ENCODE measurements at regions not wholly inside any gene's neighbourhood (a gene's known extent, or its start where the extent isn't known, plus 50 kb on each side); places are given as distances from the start of the nearest gene placed in this dataset.
"Not testable (repeated sequence)": the region's sequence is repeated elsewhere in the genome, so short reads cannot be mapped to it uniquely, and the experiment has no call there.

DNA sequence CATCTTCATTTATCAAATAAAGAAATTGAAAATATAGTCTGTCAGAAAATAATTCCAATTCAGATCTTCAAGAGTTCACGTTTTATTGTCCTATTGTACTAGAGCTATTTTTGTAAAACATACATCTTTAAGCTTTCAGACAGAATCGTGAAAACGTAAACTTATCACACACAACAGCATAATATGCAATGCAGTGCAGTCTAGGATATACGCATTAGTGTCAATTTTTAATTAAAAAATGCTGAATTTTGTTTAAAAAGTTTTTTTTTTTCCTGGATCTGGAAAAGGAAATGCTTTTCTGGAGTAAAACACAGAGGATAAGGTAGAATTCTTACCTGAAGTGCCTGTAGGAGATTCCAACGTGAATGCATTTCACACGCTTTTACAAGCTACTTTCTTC is 458.2 kb upstream of the KLF6 start:
- peak overlapping the region; percentile 87 to 88 for H3K27ac ChIP-seq
- no peaks in the 10 kb centered on the region for H3K9me3 ChIP-seq
- DNase-seq = no peak
- H3K4me1 ChIP-seq = peaks cover 0 to 60% (median 9%) of the 10 kb centered on the region in 4 donors
- no peaks in the 10 kb centered on the region for H3K27me3 ChIP-seq
- H3K4me3 ChIP-seq = peak overlapping the region; percentile 52 to 53
- TF ChIP-seq, protein P1, sequence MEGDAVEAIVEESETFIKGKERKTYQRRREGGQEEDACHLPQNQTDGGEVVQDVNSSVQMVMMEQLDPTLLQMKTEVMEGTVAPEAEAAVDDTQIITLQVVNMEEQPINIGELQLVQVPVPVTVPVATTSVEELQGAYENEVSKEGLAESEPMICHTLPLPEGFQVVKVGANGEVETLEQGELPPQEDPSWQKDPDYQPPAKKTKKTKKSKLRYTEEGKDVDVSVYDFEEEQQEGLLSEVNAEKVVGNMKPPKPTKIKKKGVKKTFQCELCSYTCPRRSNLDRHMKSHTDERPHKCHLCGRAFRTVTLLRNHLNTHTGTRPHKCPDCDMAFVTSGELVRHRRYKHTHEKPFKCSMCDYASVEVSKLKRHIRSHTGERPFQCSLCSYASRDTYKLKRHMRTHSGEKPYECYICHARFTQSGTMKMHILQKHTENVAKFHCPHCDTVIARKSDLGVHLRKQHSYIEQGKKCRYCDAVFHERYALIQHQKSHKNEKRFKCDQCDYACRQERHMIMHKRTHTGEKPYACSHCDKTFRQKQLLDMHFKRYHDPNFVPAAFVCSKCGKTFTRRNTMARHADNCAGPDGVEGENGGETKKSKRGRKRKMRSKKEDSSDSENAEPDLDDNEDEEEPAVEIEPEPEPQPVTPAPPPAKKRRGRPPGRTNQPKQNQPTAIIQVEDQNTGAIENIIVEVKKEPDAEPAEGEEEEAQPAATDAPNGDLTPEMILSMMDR (IDR thresholded peaks at IDR 0.05) = no peak
- intact Hi-C loops (cut with DNase I; ENCODE audit: low total_unique reads) = loop anchor here (5.0 to 10.0 kb wide), 3 partner anchors 188 to 461 kb away; no protein-coding TSS in a partner anchor
- peaks cover 0 to 5% (median 0%) of the 10 kb centered on the region in 3 donors for H3K36me3 ChIP-seq

GRCh38 chr10:4242561-4243035 is 457.6 kb upstream of the KLF6 start:
- TF ChIP-seq, protein P1 (IDR thresholded peaks at IDR 0.05) = no peak
- peaks cover 0 to 66% (median 9%) of the 10 kb centered on the region in 4 donors for H3K4me1 ChIP-seq
- no peaks in the 10 kb centered on the region for H3K27me3 ChIP-seq
- peak overlapping the region; percentile 52 to 53 for H3K4me3 ChIP-seq
- intact Hi-C loops (cut with DNase I; ENCODE audit: low total_unique reads) = loop anchor here (5.0 to 10.0 kb wide), 3 partner anchors 188 to 460 kb away; no protein-coding TSS in a partner anchor
- peaks cover 0 to 8% (median 0%) of the 10 kb centered on the region in 3 donors for H3K36me3 ChIP-seq
- peak overlapping the region; percentile 87 to 88 for H3K27ac ChIP-seq
- DNase-seq = no peak
- H3K9me3 ChIP-seq = no peaks in the 10 kb centered on the region

DNA sequence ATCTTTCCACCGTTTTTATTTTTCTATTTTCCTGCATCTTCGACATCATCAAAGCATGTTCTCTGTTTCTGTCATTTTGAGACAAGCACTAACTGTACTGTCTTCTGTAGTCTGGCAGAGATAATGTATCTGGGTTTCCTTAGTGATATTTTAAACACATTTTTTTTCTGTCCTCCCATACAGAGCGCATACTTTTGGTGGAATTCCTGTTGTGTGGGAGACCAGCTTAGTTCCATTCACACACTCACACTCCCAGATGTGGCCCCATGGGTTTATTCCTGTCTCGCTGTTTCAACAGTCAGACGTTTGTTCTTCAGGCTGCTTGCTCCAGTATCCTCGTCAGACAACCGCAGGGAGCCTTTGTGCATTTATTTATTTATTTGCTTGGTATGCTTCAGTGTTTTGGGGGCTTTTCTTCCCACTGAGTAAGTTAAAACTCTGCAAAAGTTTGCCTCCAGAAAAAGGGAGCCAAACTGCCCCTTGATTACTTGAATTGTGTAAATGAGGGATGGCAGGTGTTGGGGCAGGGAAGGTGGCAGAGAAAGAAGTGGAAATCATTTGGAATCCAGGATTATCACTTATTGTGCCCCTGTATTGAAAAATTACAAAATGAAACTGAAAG is 456.8 kb upstream of the KLF6 start:
- intact Hi-C loops (cut with DNase I; ENCODE audit: low total_unique reads) = loop anchor here (5.0 to 10.0 kb wide), 3 partner anchors 187 to 460 kb away; no protein-coding TSS in a partner anchor
- peaks cover 0 to 2% (median 0%) of the 10 kb centered on the region in 3 donors for H3K9me3 ChIP-seq
- peak overlapping the region; percentile 87 to 88 for H3K27ac ChIP-seq
- TF ChIP-seq, protein P1 (IDR thresholded peaks at IDR 0.05) = no peak
- no peaks in the 10 kb centered on the region for H3K27me3 ChIP-seq
- DNase-seq = no peak
- H3K4me1 ChIP-seq = peaks cover 0 to 58% (median 3%) of the 10 kb centered on the region in 4 donors
- peaks cover 0 to 16% (median 2%) of the 10 kb centered on the region in 3 donors for H3K36me3 ChIP-seq
- H3K4me3 ChIP-seq = peak overlapping the region; percentile 52 to 53

DNA sequence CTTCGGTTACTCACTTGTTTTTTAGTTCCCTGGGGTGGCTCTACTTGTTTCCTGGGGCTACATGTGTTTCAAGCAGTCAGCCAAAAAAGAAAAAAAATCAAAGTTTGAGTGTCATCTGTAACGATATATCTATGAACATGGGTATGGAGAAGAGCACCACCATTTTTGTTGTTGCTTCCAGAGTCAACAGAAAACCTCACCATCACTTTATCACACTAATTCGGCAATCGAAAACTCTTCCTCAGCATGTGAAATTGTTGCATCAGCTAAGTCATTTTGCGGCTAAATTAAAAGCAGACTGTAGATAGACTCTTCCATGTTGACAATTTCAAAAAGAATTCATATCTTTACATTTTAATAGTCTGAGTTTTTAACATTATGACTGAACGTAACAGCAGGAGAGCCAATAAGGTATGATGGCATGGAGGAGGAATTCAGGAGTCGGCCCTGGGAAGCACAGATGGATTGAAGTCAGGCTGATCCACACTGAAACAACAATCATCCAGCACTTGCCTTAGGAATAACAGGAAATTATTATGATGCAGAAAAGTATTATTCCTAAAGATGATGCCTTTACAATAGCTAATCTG is 455.7 kb upstream of the KLF6 start:
- H3K27me3 ChIP-seq = no peaks in the 10 kb centered on the region
- peaks cover 0 to 21% (median 12%) of the 10 kb centered on the region in 3 donors for H3K36me3 ChIP-seq
- no peak for DNase-seq
- peaks cover 0 to 3% (median 0%) of the 10 kb centered on the region in 3 donors for H3K9me3 ChIP-seq
- TF ChIP-seq, protein P1 (IDR thresholded peaks at IDR 0.05) = no peak
- peak overlapping the region; percentile 87 to 88 for H3K27ac ChIP-seq
- intact Hi-C loops (cut with DNase I; ENCODE audit: low total_unique reads) = loop anchor here (5.0 to 10.0 kb wide), 3 partner anchors 186 to 458 kb away; no protein-coding TSS in a partner anchor
- peaks cover 0 to 47% (median 0%) of the 10 kb centered on the region in 4 donors for H3K4me1 ChIP-seq
- H3K4me3 ChIP-seq = peak overlapping the region; percentile 52 to 53

DNA sequence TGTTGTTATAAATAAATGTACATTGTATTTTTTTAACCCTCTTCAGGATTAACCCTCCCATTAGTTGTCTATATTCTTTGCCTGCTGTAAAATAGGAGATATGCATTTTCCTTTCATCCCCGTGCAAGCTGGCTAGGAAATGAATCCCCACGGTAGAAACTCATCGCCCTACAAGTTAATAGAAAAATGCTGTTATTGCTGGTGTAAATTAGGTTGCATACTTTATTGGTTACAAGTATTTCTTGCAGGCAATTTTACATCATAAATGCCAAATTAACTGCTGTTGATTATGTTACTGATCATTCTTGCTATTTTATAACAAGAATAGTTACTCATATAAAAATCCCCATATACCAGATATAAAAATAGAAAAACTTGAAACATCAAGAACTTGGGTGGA is 454.2 kb upstream of the KLF6 start:
- Histone ChIP-seq H3K4me3 (no peak overlapping the region), H3K27me3 (no peaks in the 10 kb centered on the region), H3K9me3 (peaks cover 0 to 3% (median 0%) of the 10 kb centered on the region in 3 donors), H3K27ac (peak overlapping the region in 1 of 2 donors; percentile 87), H3K36me3 (peaks cover 0 to 31% (median 12%) of the 10 kb centered on the region in 3 donors), H3K4me1 (peaks cover 0 to 38% (median 0%) of the 10 kb centered on the region in 4 donors)
- TF ChIP-seq, protein P1 (IDR thresholded peaks at IDR 0.05) = no peak
- intact Hi-C loops (cut with DNase I; ENCODE audit: low total_unique reads) = no loop called here
- DNase-seq = no peak

GRCh38 chr10:4236905-4237304 is 451.9 kb upstream of the KLF6 start:
- intact Hi-C loops (cut with DNase I; ENCODE audit: low total_unique reads); H3K4me3 ChIP-seq: not testable (repeated sequence)

More at GRCh38 chr10:4236905-4237304, 451.9 kb upstream of the KLF6 start:
- Histone ChIP-seq H3K9me3 (peaks cover 0 to 15% (median 0%) of the 10 kb centered on the region in 3 donors), H3K4me1 (peaks cover 0 to 33% (median 0%) of the 10 kb centered on the region in 4 donors), H3K36me3 (peaks cover 0 to 49% (median 12%) of the 10 kb centered on the region in 3 donors)
- not testable (repeated sequence) for H3K27me3 ChIP-seq, H3K27ac ChIP-seq, DNase-seq
